Transverse colon (tissue), 4 donors: ENCODE measurements at regions not wholly inside any gene's neighbourhood (a gene's known extent, or its start where the extent isn't known, plus 50 kb on each side); places are given as distances from the start of the nearest gene placed in this dataset.
"Not testable (repeated sequence)": the region's sequence is repeated elsewhere in the genome, so short reads cannot be mapped to it uniquely, and the experiment has no call there.

Source experiments
- DNase-seq: peaks from one replicate; pipeline ENCODE4 v3.0.0-alpha.2; 2019
- H3K27ac ChIP-seq, 4 donors: fragments of 200-600 bp; sonication (generic); 2 replicates each; pipeline ENCODE4 v1.5.1; 2016 to 2018; ENCODE audit warnings: inconsistent platforms in 4 of 4
- H3K27me3 ChIP-seq: fragments of 200-600 bp; sonication (generic); 2 replicates; pipeline ENCODE4 v1.5.1; 2017; ENCODE audit warnings: inconsistent platforms
- H3K36me3 ChIP-seq, 4 donors: fragments of 200-600 bp; sonication (generic); 2 replicates each; pipeline ENCODE4 v1.5.1; 2017 to 2019; ENCODE audit warnings: inconsistent platforms in 4 of 4
- H3K4me1 ChIP-seq, 4 donors: fragments of 200-600 bp; sonication (generic); 2 replicates each; pipeline ENCODE4 v1.5.1; 2017 to 2020; ENCODE audit warnings: inconsistent platforms in 4 of 4
- H3K4me3 ChIP-seq, 4 donors: fragments of 200-600 bp; sonication (generic); 1 replicate in 1 of 4; 2 replicates in 3 of 4; pipeline versions ENCODE4 v1.5.1 to v1.6.1; 2017 to 2019; ENCODE audit warnings: inconsistent platforms in 4 of 4
- H3K9me3 ChIP-seq, 2 donors: fragments of 200-600 bp; sonication (generic); 2 replicates each; pipeline ENCODE4 v1.5.1; 2017 to 2019; ENCODE audit warnings: inconsistent platforms in 2 of 2
- CTCF ChIP-seq, 5 experiments: fragments of 200-600 bp in 3 of 5; fragments of 450-650 bp in 2 of 5; sonication (generic) in 3 of 5; IDR thresholded peaks; 1 replicate in 2 of 5; 2 replicates in 3 of 5; pipeline ENCODE4 v1.5.1; 2016 to 2017; ENCODE audit warnings: antibody characterized with exemption in 5 of 5, inconsistent platforms in 3 of 5, mild to moderate bottlenecking in 2 of 5, moderate library complexity in 1 of 5
- EP300 ChIP-seq: sonication (generic); formaldehyde crosslinking; IDR thresholded peaks from one replicate; pipeline ENCODE4 v1.6.1; 2017; ENCODE audit warnings: antibody characterized with exemption, low read depth
- POLR2A ChIP-seq: fragments of 450-650 bp; IDR thresholded peaks from one replicate; pipeline ENCODE4 v1.6.1; 2016; ENCODE audit warnings: antibody characterized with exemption, mild to moderate bottlenecking, moderate library complexity
- POLR2AphosphoS5 ChIP-seq, 3 donors: sonication (generic); formaldehyde crosslinking; IDR thresholded peaks; one replicate each; pipeline ENCODE4 v1.6.1; 2016; ENCODE audit warnings: antibody characterized with exemption in 3 of 3
- WGBS, 2 donors: methylation state at CpG; one replicate each; pipeline ENCODE4 v1.1.5; 2018; ENCODE audit warnings: low coverage in 1 of 2; 5-methylcytosine and 5-hydroxymethylcytosine counted together
- in situ Hi-C, 4 donors: fragments of 200-750 bp; cut with MboI; loops; one replicate each; pipeline versions ENCODE4 v1.15.0 to v1.15.1; 2017; ENCODE audit warnings: low sequenced_read_pairs in 3 of 4, low pct_ligation_motif_present in 1 of 4, low pct_unique_long_range_greater_than_20kb in 1 of 4
- intact Hi-C: fragments of 100-400 bp; cut with DNase I; formaldehyde crosslinking; loops from one replicate; pipeline ENCODE4 v1.15.1; 2023; ENCODE audit warnings: low total_unique reads

GRCh38 chr3:110352841-110353604, 718.6 kb upstream of the NECTIN3 start:
- intact Hi-C loops = no loop called here
- DNase-seq = no peak
- in situ Hi-C loops = no loop called here
- no peaks in the 10 kb centered on the region for H3K36me3 ChIP-seq
- no peak overlapping the region for H3K4me3 ChIP-seq
- no peak overlapping the region for H3K27ac ChIP-seq
- no peaks in the 10 kb centered on the region for H3K4me1 ChIP-seq
- 75 to 100% methylated on average over 1 to 2 of the region's 2 CpGs for WGBS, 2 donors
- no peaks in the 10 kb centered on the region for H3K9me3 ChIP-seq
- no peaks in the 10 kb centered on the region for H3K27me3 ChIP-seq
- TF ChIP-seq CTCF (IDR thresholded peaks at IDR 0.05) = no peak
- no peak for TF ChIP-seq EP300
- TF ChIP-seq POLR2A = no peak
- TF ChIP-seq POLR2AphosphoS5 (IDR thresholded peaks at IDR 0.05) = no peak

- no peak overlapping the region for H3K27ac ChIP-seq
- in situ Hi-C loops (no loop called here), intact Hi-C loops (no loop called here)
- DNase-seq = no peak
- H3K9me3 ChIP-seq = no peaks in the 10 kb centered on the region
- no peaks in the 10 kb centered on the region for H3K27me3 ChIP-seq
- H3K4me3 ChIP-seq = no peak overlapping the region
- TF ChIP-seq CTCF (IDR thresholded peaks at IDR 0.05) (no peak), POLR2AphosphoS5 (IDR thresholded peaks at IDR 0.05) (no peak), POLR2A (no peak), EP300 (no peak)
- no peaks in the 10 kb centered on the region for H3K36me3 ChIP-seq
- H3K4me1 ChIP-seq = no peaks in the 10 kb centered on the region
Observed at GRCh38 chr3:110362751-110363150, 708.9 kb upstream of the NECTIN3 start.

GRCh38 chr3:110367289-110367688, 704.3 kb upstream of the NECTIN3 start:
- in situ Hi-C loops, DNase-seq: not testable (repeated sequence)
- 80 to 83% methylated on average over 10 to 13 of the region's 13 CpGs for WGBS, 2 donors

GRCh38 chr3:110375751-110376518, 695.7 kb upstream of the NECTIN3 start:
- H3K4me1 ChIP-seq = peaks cover 0 to 9% (median 1%) of the 10 kb centered on the region in 4 donors
- H3K9me3 ChIP-seq = peaks cover 0 to under 1% of the 10 kb centered on the region in 2 donors
- in situ Hi-C loops (no loop called here), intact Hi-C loops (no loop called here)
- TF ChIP-seq POLR2AphosphoS5 (IDR thresholded peaks at IDR 0.05) (no peak), POLR2A (no peak), CTCF (IDR thresholded peaks at IDR 0.05) (no peak), EP300 (no peak)
- no peaks in the 10 kb centered on the region for H3K27me3 ChIP-seq
- H3K4me3 ChIP-seq = no peak overlapping the region
- H3K36me3 ChIP-seq = no peaks in the 10 kb centered on the region
- 52 to 58% methylated on average over 4 of the region's 4 CpGs for WGBS, 2 donors
- H3K27ac ChIP-seq = no peak overlapping the region
- DNase-seq = no peak

More at GRCh38 chr3:110367289-110367688, 704.3 kb upstream of the NECTIN3 start:
- H3K36me3 ChIP-seq, H3K27ac ChIP-seq, H3K9me3 ChIP-seq, H3K4me1 ChIP-seq, H3K27me3 ChIP-seq, intact Hi-C loops, H3K4me3 ChIP-seq: not testable (repeated sequence)
